ENCODE measurements at regions not wholly inside any gene's neighbourhood (a gene's known extent, or its start where the extent isn't known, plus 50 kb on each side); places are given as distances from the start of the nearest gene placed in this dataset.

DNA sequence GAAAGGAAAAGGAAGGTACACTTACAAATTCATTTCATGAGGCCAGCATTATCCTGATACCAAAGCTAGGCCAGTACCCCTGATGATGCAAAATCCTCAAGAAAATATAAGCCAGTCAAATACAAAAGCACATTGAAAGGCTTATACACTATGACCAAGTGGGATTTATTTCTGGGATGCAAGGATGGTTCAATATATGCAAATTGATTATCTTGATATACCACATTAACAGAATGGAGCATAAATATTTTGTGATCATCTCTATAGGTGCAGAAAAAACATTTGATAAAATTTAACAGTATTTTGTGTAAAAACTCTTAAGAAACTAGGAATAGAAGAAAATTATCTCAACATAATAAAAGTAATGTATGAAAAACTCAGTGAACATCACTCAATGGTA, 97.0 kb upstream of the BCAT1 start:
- intact Hi-C loops (cut with micrococcal nuclease; ENCODE audit: unreplicated experiment) = no loop called here
- H3K27me3 ChIP-seq (replicated peaks in 1 of 2; ENCODE audit: control insufficient read depth in 2 of 2, insufficient read depth in 2 of 2, low read length in 1 of 2) = no peaks in the 10 kb centered on the region
- H4K20me1 ChIP-seq (ENCODE audit: control insufficient read depth, insufficient read depth) = no peaks in the 10 kb centered on the region
- peaks cover 6% of the 10 kb centered on the region for H3K9me3 ChIP-seq (replicated peaks; ENCODE audit: control insufficient read depth, insufficient read depth, low read length)
- ChIA-PET RAD21 (ENCODE audit: unreplicated experiment) (no interaction called here), CTCF (no interaction called here), POLR2A (no interaction called here), SMC1A (ENCODE audit: uncharacterized antibody, unreplicated experiment) (no interaction called here)
- H3K4me2 ChIP-seq (ENCODE audit: control insufficient read depth, insufficient read depth) = no peak overlapping the region
- no peak overlapping the region for H3K9ac ChIP-seq (ENCODE audit: control insufficient read depth, insufficient read depth, low read length)
- H3K36me3 ChIP-seq (ENCODE audit: control insufficient read depth in 2 of 2, insufficient read depth in 2 of 2, low read length in 1 of 2) = no peaks in the 10 kb centered on the region
- no peak overlapping the region for H3K27ac ChIP-seq (ENCODE audit: control insufficient read depth, insufficient read depth)
- no peak overlapping the region for H2AFZ ChIP-seq (ENCODE audit: control insufficient read depth, low read depth, low read length)
- ATAC-seq = no peak
- no peaks in the 10 kb centered on the region for H3K79me2 ChIP-seq (ENCODE audit: control insufficient read depth, insufficient read depth, low read length)
- TF ChIP-seq, protein P1, sequence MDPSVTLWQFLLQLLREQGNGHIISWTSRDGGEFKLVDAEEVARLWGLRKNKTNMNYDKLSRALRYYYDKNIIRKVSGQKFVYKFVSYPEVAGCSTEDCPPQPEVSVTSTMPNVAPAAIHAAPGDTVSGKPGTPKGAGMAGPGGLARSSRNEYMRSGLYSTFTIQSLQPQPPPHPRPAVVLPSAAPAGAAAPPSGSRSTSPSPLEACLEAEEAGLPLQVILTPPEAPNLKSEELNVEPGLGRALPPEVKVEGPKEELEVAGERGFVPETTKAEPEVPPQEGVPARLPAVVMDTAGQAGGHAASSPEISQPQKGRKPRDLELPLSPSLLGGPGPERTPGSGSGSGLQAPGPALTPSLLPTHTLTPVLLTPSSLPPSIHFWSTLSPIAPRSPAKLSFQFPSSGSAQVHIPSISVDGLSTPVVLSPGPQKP (IDR thresholded peaks at IDR 0.05; ENCODE audit: low read depth, low read length) = no peak
- TF ChIP-seq BHLHE40 (IDR thresholded peaks at IDR 0.05; ENCODE audit: borderline replicate concordance in 1 of 2, low read depth in 2 of 2, low read length in 1 of 2) (no peak), RUNX3 (IDR thresholded peaks at IDR 0.05; ENCODE audit: low read length) (no peak), PAX8 (IDR thresholded peaks at IDR 0.05) (no peak), YY1 (IDR thresholded peaks at IDR 0.05; ENCODE audit: low read depth, low read length) (no peak), POU2F2 (IDR thresholded peaks at IDR 0.05; ENCODE audit: borderline replicate concordance, low read depth, low read length) (no peak), TCF7 (IDR thresholded peaks at IDR 0.05; ENCODE audit: borderline replicate concordance) (no peak), RCOR1 (conservative IDR thresholded peaks at IDR 0.05; ENCODE audit: low read depth, low read length) (no peak), FOXK2 (IDR thresholded peaks at IDR 0.05) (no peak), ZNF274 (IDR thresholded peaks at IDR 0.05; ENCODE audit: insufficient read depth, insufficient read length) (no peak), TCF3 (IDR thresholded peaks at IDR 0.05; ENCODE audit: borderline replicate concordance, insufficient read depth, low read depth, low read length) (no peak), BCL11A (IDR thresholded peaks at IDR 0.05; ENCODE audit: low read depth, low read length) (no peak)
- TF ChIP-seq, protein P2, sequence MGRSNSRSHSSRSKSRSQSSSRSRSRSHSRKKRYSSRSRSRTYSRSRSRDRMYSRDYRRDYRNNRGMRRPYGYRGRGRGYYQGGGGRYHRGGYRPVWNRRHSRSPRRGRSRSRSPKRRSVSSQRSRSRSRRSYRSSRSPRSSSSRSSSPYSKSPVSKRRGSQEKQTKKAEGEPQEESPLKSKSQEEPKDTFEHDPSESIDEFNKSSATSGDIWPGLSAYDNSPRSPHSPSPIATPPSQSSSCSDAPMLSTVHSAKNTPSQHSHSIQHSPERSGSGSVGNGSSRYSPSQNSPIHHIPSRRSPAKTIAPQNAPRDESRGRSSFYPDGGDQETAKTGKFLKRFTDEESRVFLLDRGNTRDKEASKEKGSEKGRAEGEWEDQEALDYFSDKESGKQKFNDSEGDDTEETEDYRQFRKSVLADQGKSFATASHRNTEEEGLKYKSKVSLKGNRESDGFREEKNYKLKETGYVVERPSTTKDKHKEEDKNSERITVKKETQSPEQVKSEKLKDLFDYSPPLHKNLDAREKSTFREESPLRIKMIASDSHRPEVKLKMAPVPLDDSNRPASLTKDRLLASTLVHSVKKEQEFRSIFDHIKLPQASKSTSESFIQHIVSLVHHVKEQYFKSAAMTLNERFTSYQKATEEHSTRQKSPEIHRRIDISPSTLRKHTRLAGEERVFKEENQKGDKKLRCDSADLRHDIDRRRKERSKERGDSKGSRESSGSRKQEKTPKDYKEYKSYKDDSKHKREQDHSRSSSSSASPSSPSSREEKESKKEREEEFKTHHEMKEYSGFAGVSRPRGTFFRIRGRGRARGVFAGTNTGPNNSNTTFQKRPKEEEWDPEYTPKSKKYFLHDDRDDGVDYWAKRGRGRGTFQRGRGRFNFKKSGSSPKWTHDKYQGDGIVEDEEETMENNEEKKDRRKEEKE (IDR thresholded peaks at IDR 0.05) = no peak
- no peak for FAIRE-seq
- no peak for DNase-seq (ENCODE audit: low read depth, low spot score)
- H3K4me1 ChIP-seq (ENCODE audit: control insufficient read depth, insufficient read depth, low read length) = peaks cover 11% of the 10 kb centered on the region
- no peak overlapping the region for H3K4me3 ChIP-seq
- no TSS peak for BruUV-seq (replicated peaks)
- in situ Hi-C loops (cut with MboI) = no loop called here
